CD4-positive, alpha-beta T cell (primary cell): ENCODE measurements at regions not wholly inside any gene's neighbourhood (a gene's known extent, or its start where the extent isn't known, plus 50 kb on each side); places are given as distances from the start of the nearest gene placed in this dataset.
A peak's percentile ranks its signal among the peaks of the same experiment; 100 is the strongest.

Source experiments
- ATAC-seq: fragments of 200-7000 bp; cut with Tn5 transposase; one replicate; pipeline ENCODE4 v1.10.0; 2022; ENCODE audit warnings: mild to moderate bottlenecking; ENCODE audit not compliant: poor library complexity
- CTCF ChIA-PET: fragments of 350-600 bp; sonication (Branson Sonifier 250); formaldehyde crosslinking; loops from one replicate; lab custom pipeline; 2021; ENCODE audit warnings: antibody characterized with exemption, inconsistent platforms; lab: Charles Lee
- POLR2A ChIA-PET: fragments of 350-600 bp; sonication (Branson Sonifier 250); formaldehyde crosslinking; loops from one replicate; lab custom pipeline; 2021; ENCODE audit warnings: antibody characterized with exemption, inconsistent platforms; lab: Charles Lee
- DNase-seq, 14 experiments: peaks; one replicate each; pipeline ENCODE4 v3.0.0-alpha.2; 2013 to 2020; ENCODE audit warnings: mixed read lengths in 2 of 14
- H3K27ac ChIP-seq, 2 donors: one replicate each; pipeline versions ENCODE4 v1.5.1 to v1.7.0; 2013; ENCODE audit warnings: low read length in 2 of 2, low read depth in 1 of 2, mild to moderate bottlenecking in 1 of 2
- H3K27me3 ChIP-seq, 2 experiments: 1 replicate in 1 of 2; 2 replicates in 1 of 2; pipeline versions ENCODE4 v1.6.1 to v1.7.0; 2013; ENCODE audit warnings: low read length in 2 of 2, control low read depth in 1 of 2, mild to moderate bottlenecking in 1 of 2, moderate library complexity in 1 of 2; ENCODE audit not compliant: insufficient read depth in 2 of 2, control insufficient read depth in 1 of 2
- H3K36me3 ChIP-seq: one replicate; pipeline ENCODE4 v1.6.1; 2013; ENCODE audit warnings: low read length, control low read depth; ENCODE audit not compliant: insufficient read depth
- H3K4me1 ChIP-seq: one replicate; pipeline ENCODE4 v1.6.1; 2013; ENCODE audit warnings: low read length, control low read depth; ENCODE audit not compliant: insufficient read depth
- H3K4me3 ChIP-seq: one replicate; pipeline ENCODE4 v1.5.1; 2013; ENCODE audit warnings: mild to moderate bottlenecking, low read length, moderate library complexity
- H3K9me3 ChIP-seq, 2 experiments: 1 replicate in 1 of 2; 2 replicates in 1 of 2; pipeline versions ENCODE4 v1.6.1 to v1.7.0; 2013; ENCODE audit warnings: low read length in 2 of 2, mild to moderate bottlenecking in 2 of 2, control low read depth in 1 of 2, moderate library complexity in 1 of 2; ENCODE audit not compliant: control insufficient read depth in 1 of 2, insufficient read depth in 1 of 2
- H3K27ac Mint-ChIP-seq: one replicate; pipeline ENCODE4 v1.8.0; 2020; ENCODE audit warnings: mixed read lengths
- H3K27me3 Mint-ChIP-seq: one replicate; pipeline ENCODE4 v1.8.0; 2021; ENCODE audit warnings: mixed read lengths
- H3K36me3 Mint-ChIP-seq: one replicate; pipeline ENCODE4 v1.8.0; 2021; ENCODE audit warnings: low read depth, mixed read lengths
- H3K4me1 Mint-ChIP-seq: one replicate; pipeline ENCODE4 v1.8.0; 2021; ENCODE audit warnings: low read depth, mixed read lengths
- H3K4me3 Mint-ChIP-seq: one replicate; pipeline ENCODE4 v1.8.0; 2020; ENCODE audit warnings: mild to moderate bottlenecking, mixed read lengths
- H3K9me3 Mint-ChIP-seq: one replicate; pipeline ENCODE4 v1.8.0; 2020; ENCODE audit warnings: mixed read lengths
- intact Hi-C, 2 experiments: fragments of 100-400 bp; cut with DNase I in 1 of 2; cut with micrococcal nuclease in 1 of 2; formaldehyde crosslinking; loops; one replicate each; pipeline versions ENCODE4 v1.15.1 to v1.9.0; 2023 to 2025; cut with DNase I, micrococcal nuclease
- TF ChIP-seq, protein P1 (sequence below): fragments of 200-600 bp; IDR thresholded peaks from one replicate; pipeline ENCODE4 v1.8.0; 2022; ENCODE audit warnings: antibody characterized with exemption, mild to moderate bottlenecking

DNA sequence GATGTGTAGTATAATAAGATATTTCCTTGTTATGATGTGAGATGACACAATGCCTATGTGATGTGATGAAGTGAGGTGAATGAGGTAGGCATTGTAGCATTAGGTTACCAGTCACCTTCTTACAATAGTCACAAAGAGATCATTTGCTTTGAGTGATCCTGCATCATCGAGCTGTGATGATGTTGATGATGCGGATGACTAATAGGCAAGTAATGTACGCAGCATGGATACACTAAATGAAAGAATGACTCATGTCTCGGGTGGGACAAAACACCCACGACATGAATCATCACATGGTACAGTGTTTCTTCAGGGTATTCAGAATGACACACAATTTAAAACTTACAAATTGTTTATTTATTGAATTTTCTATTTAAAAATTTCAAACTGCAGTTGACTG lies 806.3 kb upstream of the GJE1 start:
- no peaks in the 10 kb centered on the region for H3K27me3 Mint-ChIP-seq
- ChIA-PET CTCF (no interaction called here), POLR2A (no interaction called here)
- Histone ChIP-seq H3K4me1 (no peaks in the 10 kb centered on the region), H3K9me3 (no peaks in the 10 kb centered on the region), H3K36me3 (no peaks in the 10 kb centered on the region), H3K27ac (no peak overlapping the region), H3K27me3 (no peaks in the 10 kb centered on the region), H3K4me3 (peak overlapping the region; percentile 17)
- H3K9me3 Mint-ChIP-seq: no peaks in the 10 kb centered on the region
- H3K27ac Mint-ChIP-seq: no peak overlapping the region
- H3K4me1 Mint-ChIP-seq: no peaks in the 10 kb centered on the region
- intact Hi-C loops: no loop called here
- peak; percentile 92 for ATAC-seq
- peak in 11 of 14 experiments; percentile 1 to 67 (median 15) for DNase-seq
- no peak overlapping the region for H3K4me3 Mint-ChIP-seq
- H3K36me3 Mint-ChIP-seq: no peaks in the 10 kb centered on the region
- TF ChIP-seq, protein P1, sequence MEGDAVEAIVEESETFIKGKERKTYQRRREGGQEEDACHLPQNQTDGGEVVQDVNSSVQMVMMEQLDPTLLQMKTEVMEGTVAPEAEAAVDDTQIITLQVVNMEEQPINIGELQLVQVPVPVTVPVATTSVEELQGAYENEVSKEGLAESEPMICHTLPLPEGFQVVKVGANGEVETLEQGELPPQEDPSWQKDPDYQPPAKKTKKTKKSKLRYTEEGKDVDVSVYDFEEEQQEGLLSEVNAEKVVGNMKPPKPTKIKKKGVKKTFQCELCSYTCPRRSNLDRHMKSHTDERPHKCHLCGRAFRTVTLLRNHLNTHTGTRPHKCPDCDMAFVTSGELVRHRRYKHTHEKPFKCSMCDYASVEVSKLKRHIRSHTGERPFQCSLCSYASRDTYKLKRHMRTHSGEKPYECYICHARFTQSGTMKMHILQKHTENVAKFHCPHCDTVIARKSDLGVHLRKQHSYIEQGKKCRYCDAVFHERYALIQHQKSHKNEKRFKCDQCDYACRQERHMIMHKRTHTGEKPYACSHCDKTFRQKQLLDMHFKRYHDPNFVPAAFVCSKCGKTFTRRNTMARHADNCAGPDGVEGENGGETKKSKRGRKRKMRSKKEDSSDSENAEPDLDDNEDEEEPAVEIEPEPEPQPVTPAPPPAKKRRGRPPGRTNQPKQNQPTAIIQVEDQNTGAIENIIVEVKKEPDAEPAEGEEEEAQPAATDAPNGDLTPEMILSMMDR: no peak

DNA sequence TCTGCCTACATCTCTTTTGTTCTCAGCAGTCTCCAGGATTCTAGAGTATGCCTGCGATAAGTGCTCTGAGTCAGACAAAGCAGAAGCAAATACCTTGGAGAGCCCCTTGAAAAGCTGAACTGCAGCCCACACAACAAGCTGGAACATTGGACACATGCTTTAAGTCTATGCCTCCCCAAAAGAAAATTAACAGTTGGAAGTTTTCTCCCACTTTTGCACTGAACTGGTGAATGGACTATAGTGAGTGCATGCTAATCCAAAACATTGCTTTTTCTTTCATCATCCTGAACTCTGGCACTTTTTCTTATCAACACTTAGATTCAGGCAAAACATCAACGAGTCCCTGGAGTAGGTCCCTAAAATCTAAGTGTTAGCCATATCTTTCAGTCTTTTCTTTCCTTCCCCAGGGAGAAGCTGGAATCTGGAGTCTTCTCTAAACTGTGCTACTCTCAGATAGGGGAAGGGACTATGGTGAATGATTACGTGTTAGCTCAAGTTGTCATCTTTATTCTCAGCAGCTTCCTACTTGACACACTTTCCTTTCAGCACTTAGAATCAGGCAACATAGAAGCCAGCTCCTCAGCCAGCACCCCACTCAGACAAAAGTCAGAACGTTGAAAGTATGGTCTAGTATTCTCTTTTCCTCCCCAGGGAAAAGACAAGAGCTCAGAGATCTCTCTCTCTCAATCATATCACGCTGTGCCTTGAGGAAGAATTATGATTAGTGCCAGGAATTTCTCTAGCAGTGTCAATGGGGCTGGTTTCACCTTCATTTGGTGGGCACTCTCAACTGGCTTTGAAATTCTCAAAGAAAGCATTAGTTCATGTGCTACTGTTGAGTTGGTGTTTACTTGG lies 811.0 kb upstream of the GJE1 start:
- intact Hi-C loops: no loop called here
- TF ChIP-seq, protein P1: no peak
- H3K27ac Mint-ChIP-seq: no peak overlapping the region
- no peaks in the 10 kb centered on the region for H3K36me3 ChIP-seq
- H3K27ac ChIP-seq: no peak overlapping the region
- H3K27me3 ChIP-seq: no peaks in the 10 kb centered on the region
- no peaks in the 10 kb centered on the region for H3K9me3 ChIP-seq
- no peaks in the 10 kb centered on the region for H3K4me1 ChIP-seq
- no peak overlapping the region for H3K4me3 ChIP-seq
- no peaks in the 10 kb centered on the region for H3K9me3 Mint-ChIP-seq
- no peaks in the 10 kb centered on the region for H3K4me1 Mint-ChIP-seq
- no peak overlapping the region for H3K4me3 Mint-ChIP-seq
- no peak for ATAC-seq
- H3K27me3 Mint-ChIP-seq: no peaks in the 10 kb centered on the region
- no peaks in the 10 kb centered on the region for H3K36me3 Mint-ChIP-seq
- ChIA-PET POLR2A (no interaction called here), CTCF (no interaction called here)
- no peak for DNase-seq

DNA sequence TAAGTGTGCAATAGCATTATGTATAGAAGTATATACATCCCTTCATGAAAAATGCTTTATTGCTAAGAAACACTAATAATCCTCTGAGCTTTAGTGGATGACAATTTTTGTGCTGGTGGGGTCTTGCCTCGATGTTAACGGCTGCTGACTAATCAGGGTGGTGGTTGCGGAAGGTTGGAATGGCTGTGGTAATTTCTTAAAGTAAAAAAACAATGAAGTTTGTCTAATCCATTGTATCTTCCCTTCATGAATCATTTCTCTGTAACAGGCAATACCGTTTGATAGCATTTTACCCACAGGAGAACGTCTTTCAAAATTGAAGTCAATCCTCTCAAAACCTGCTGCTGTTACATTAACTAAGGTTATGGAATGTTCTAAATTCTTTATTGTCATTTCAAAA lies 816.5 kb upstream of the GJE1 start:
- H3K27me3 Mint-ChIP-seq: no peaks in the 10 kb centered on the region
- no peak overlapping the region for H3K4me3 Mint-ChIP-seq
- Histone ChIP-seq H3K4me1 (no peaks in the 10 kb centered on the region), H3K9me3 (no peaks in the 10 kb centered on the region), H3K27me3 (no peaks in the 10 kb centered on the region), H3K36me3 (no peaks in the 10 kb centered on the region), H3K27ac (no peak overlapping the region), H3K4me3 (no peak overlapping the region)
- no peak overlapping the region for H3K27ac Mint-ChIP-seq
- no peaks in the 10 kb centered on the region for H3K36me3 Mint-ChIP-seq
- ChIA-PET CTCF (no interaction called here), POLR2A (no interaction called here)
- ATAC-seq (no peak), DNase-seq (no peak)
- TF ChIP-seq, protein P1: no peak
- intact Hi-C loops: no loop called here
- no peaks in the 10 kb centered on the region for H3K9me3 Mint-ChIP-seq
- H3K4me1 Mint-ChIP-seq: no peaks in the 10 kb centered on the region
